ENCODE measurements at regions not wholly inside any gene's neighbourhood (a gene's known extent, or its start where the extent isn't known, plus 50 kb on each side); places are given as distances from the start of the nearest gene placed in this dataset.

DNA sequence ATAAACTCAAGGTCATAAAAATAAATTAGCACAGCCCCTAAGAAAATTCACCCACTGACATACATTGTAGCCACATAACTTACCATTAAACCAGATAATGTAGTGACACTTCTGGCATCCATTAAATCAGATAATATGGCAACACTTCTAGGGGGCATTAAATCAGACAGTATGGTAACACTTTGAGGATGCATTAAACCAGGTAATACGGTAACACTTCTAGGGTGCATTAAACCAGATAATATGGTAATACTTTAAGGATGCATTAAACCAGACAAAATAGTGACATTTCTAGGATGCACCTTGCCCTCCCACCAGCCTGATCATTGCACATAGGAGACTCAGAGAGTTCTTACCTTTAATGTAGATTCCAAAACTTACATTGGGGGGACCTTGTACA is 1220.5 kb upstream of the TMEM132C start (continued):
- TF ChIP-seq, protein P1, sequence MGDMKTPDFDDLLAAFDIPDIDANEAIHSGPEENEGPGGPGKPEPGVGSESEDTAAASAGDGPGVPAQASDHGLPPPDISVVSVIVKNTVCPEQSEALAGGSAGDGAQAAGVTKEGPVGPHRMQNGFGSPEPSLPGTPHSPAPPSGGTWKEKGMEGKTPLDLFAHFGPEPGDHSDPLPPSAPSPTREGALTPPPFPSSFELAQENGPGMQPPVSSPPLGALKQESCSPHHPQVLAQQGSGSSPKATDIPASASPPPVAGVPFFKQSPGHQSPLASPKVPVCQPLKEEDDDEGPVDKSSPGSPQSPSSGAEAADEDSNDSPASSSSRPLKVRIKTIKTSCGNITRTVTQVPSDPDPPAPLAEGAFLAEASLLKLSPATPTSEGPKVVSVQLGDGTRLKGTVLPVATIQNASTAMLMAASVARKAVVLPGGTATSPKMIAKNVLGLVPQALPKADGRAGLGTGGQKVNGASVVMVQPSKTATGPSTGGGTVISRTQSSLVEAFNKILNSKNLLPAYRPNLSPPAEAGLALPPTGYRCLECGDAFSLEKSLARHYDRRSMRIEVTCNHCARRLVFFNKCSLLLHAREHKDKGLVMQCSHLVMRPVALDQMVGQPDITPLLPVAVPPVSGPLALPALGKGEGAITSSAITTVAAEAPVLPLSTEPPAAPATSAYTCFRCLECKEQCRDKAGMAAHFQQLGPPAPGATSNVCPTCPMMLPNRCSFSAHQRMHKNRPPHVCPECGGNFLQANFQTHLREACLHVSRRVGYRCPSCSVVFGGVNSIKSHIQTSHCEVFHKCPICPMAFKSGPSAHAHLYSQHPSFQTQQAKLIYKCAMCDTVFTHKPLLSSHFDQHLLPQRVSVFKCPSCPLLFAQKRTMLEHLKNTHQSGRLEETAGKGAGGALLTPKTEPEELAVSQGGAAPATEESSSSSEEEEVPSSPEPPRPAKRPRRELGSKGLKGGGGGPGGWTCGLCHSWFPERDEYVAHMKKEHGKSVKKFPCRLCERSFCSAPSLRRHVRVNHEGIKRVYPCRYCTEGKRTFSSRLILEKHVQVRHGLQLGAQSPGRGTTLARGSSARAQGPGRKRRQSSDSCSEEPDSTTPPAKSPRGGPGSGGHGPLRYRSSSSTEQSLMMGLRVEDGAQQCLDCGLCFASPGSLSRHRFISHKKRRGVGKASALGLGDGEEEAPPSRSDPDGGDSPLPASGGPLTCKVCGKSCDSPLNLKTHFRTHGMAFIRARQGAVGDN (IDR thresholded peaks at IDR 0.05) = no peak
- no peak for TF ChIP-seq NR2F1 (conservative IDR thresholded peaks at IDR 0.05)
- TF ChIP-seq CEBPB (IDR thresholded peaks at IDR 0.05; ENCODE audit: borderline replicate concordance in 1 of 2, low read depth in 2 of 2, low read length in 2 of 2) = no peak
- no peak for TF ChIP-seq CBFB (IDR thresholded peaks at IDR 0.05; ENCODE audit: low read depth)
- no peak for TF ChIP-seq RAD51 (IDR thresholded peaks at IDR 0.05)

GRCh38 chr12:127048057-127048456 is 1218.9 kb upstream of the TMEM132C start:
- ChIA-PET CTCF (no interaction called here), SMC1A (ENCODE audit: uncharacterized antibody, unreplicated experiment) (no interaction called here), POLR2A (no interaction called here), RAD21 (ENCODE audit: unreplicated experiment) (no interaction called here)
- Histone ChIP-seq H3K4me3 (no peak overlapping the region), H3K36me3 (ENCODE audit: control insufficient read depth in 2 of 2, insufficient read depth in 2 of 2, low read length in 1 of 2) (no peaks in the 10 kb centered on the region), H3K4me2 (ENCODE audit: control insufficient read depth, insufficient read depth) (no peak overlapping the region), H4K20me1 (ENCODE audit: control insufficient read depth, insufficient read depth) (no peaks in the 10 kb centered on the region), H3K9ac (ENCODE audit: control insufficient read depth, insufficient read depth, low read length) (no peak overlapping the region), H3K27ac (ENCODE audit: control insufficient read depth, insufficient read depth) (no peak overlapping the region), H3K79me2 (ENCODE audit: control insufficient read depth, insufficient read depth, low read length) (no peaks in the 10 kb centered on the region), H2AFZ (ENCODE audit: control insufficient read depth, low read depth, low read length) (no peak overlapping the region), H3K27me3 (replicated peaks in 1 of 2; ENCODE audit: control insufficient read depth in 2 of 2, insufficient read depth in 2 of 2, low read length in 1 of 2) (no peaks in the 10 kb centered on the region), H3K9me3 (replicated peaks; ENCODE audit: control insufficient read depth, insufficient read depth, low read length) (peaks cover 8% of the 10 kb centered on the region; the same call in 2 of the 3 replicates), H3K4me1 (ENCODE audit: control insufficient read depth, insufficient read depth, low read length) (peaks cover 3% of the 10 kb centered on the region)
- intact Hi-C loops (cut with micrococcal nuclease; ENCODE audit: unreplicated experiment) (no loop called here), in situ Hi-C loops (cut with MboI) (loop anchor here (10.0 kb wide), 1 partner anchor 273 kb away; no protein-coding TSS in a partner anchor)
- DNase-seq (ENCODE audit: low read depth, low spot score) = no peak
- BruUV-seq (replicated peaks) = no TSS peak
- ATAC-seq = no peak
- no peak for FAIRE-seq
- WGBS (ENCODE audit: insufficient coverage, insufficient replicate concordance, low lambda C conversion rate, missing lambda C conversion rate) = 87% methylated on average over 1 of the region's 1 CpG
- TF ChIP-seq RAD51 (IDR thresholded peaks at IDR 0.05) (no peak), RB1 (IDR thresholded peaks at IDR 0.05; ENCODE audit: borderline replicate concordance) (no peak), SRF (IDR thresholded peaks at IDR 0.05; ENCODE audit: low read depth in 2 of 2, low read length in 2 of 2) (no peak), BHLHE40 (IDR thresholded peaks at IDR 0.05; ENCODE audit: borderline replicate concordance in 1 of 2, low read depth in 2 of 2, low read length in 1 of 2) (no peak), ATF2 (IDR thresholded peaks at IDR 0.05; ENCODE audit: low read length) (no peak), EGR1 (IDR thresholded peaks at IDR 0.05; ENCODE audit: borderline replicate concordance in 1 of 2, low read depth in 2 of 2, low read length in 2 of 2) (no peak), SP1 (IDR thresholded peaks at IDR 0.05; ENCODE audit: low read depth, low read length) (no peak)
- TF ChIP-seq, protein P2, sequence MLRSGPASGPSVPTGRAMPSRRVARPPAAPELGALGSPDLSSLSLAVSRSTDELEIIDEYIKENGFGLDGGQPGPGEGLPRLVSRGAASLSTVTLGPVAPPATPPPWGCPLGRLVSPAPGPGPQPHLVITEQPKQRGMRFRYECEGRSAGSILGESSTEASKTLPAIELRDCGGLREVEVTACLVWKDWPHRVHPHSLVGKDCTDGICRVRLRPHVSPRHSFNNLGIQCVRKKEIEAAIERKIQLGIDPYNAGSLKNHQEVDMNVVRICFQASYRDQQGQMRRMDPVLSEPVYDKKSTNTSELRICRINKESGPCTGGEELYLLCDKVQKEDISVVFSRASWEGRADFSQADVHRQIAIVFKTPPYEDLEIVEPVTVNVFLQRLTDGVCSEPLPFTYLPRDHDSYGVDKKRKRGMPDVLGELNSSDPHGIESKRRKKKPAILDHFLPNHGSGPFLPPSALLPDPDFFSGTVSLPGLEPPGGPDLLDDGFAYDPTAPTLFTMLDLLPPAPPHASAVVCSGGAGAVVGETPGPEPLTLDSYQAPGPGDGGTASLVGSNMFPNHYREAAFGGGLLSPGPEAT (IDR thresholded peaks at IDR 0.05; ENCODE audit: low read depth) = no peak
